TTC549 (cell line): ENCODE measurements at regions not wholly inside any gene's neighbourhood (a gene's known extent, or its start where the extent isn't known, plus 50 kb on each side); places are given as distances from the start of the nearest gene placed in this dataset.

Experiments
- FAIRE-seq: peaks from 2 replicates; lab custom pipeline; 2012; peaks lifted over from hg19 to GRCh38; lab: Jason Lieb, UNC

DNA sequence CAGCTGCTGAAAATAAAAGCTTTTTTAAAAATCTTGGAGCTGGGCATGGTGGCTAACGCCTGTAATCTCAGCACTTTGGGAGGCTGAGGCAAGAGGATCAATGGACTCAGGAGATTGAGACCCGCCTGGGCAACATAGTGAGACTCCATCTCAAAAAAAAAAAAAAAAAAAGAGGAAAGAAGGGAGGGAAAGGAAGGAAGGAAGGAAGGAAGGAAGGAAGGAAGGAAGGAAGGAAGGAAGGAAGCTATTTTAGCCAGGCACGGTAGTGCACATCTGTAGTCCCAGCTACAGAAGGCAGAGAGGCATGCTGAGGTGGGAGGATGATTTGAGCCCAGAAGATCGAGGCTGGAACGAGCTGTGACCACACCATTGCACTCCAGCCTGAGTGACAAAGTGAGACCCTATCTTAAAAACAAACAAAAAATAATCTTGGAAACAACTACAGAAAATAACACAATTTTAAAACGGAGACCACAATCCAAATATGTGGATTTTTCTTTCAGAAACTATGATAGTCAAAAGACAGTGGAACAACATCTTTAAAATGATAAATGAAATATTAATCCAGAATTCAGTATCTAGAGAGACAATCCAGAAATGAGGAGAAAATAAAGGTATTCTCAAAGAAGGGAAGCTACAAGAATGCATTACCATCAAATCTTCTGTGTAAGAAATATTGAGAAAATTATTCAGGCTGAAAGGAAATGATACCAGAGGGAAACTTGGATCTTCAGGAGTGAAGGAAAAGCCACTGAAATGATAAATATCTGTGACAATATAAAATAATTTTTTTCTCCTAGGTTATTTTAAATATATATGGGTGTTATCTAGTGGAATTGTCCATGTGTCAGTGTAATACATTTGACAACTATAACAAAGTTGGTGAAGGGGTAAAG is 182.0 kb downstream of the GPX5 start:
- FAIRE-seq, result no peak

DNA sequence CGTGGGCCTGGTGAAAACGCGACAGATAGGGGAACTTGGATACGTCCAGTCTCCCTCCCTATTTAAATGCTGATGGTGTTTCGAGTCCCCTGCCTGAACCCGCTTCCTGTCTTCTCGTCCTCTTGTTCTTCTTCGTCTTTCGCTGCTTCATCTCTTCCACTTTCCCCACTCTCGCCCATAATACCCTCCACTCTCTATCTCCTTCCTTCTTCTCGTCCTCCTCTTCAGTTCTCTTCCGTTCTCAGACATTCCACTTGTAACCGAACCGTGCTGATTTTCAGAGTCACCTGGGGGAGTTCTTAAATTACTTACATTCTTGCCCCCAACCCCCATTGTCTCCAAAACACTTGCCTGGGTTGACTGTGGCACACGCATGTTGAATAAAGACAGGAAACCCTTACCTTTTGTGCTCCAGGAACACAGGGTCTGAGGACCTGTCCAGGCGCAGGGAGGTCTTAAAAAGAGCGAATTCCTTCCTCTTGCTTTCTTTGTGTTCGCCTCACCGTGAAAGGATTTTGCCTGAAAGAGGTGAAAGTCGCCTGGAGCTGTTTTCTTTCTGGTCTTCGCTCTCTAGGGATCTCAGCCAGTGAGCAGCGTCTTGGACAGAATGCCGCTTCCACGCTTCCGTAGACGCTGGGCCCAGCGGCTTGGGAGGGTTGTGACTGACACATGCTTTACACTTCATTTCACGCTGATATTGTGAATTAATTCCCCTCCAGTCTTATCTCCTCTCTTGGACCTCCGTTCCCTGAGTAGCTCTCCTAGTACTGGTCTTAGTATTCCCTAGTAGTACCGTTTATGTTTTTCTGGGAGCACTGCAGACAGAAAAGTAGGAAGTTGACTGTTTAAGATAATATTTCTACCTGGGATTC is 184.0 kb downstream of the GPX5 start:
- FAIRE-seq, result no peak

DNA sequence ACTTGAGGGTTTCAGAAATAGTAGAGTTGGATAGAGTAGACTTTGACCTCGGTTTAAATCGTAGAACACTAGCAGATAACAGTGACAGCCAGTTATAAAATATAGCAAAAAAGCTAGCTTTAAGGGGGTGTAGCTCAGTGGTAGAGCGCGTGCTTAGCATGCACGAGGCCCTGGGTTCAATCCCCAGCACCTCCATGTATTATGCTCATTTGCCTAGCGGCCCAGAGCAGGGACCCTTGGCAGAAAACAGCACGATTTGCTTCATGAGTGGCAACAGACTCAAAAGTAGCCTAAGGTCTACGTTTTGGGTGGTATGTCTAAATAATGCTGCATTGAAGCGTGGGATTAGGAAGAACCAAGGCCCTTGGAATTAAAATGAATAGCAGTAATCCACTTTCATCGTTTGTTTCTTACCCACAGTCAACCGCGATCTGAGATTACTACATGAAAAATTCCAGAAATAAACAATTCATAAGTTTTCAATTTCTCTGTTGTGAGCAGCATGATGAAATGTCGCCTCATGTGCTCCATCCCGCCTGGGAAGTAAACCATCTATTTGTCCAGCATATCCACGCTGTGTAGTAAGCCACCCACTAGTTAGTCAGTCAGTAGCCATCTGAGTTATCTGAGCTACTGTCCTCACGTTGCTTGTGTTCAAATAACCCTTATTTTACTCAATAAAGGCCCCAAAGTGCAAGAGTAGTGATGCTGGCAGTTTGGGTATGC is 184.9 kb downstream of the GPX5 start:
- FAIRE-seq, result no peak

DNA sequence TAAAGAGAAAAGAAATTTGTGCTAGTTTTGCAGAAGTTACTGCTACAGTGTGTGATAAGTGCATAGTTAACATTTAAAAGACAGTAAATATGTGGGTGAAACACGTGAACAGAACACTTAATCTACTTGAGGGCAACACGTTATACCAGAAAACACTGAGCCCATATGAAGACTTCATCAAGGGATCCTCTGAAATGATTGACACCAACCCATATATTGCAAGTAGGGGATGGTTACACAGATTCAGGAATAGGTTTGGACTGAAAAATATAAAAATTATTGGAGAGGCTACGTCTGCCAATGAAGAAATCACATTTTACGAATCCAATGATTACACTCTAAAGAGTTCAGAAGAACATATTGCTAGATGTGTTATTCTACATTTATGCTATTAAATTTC is 185.6 kb downstream of the GPX5 start:
- no peak for FAIRE-seq

DNA sequence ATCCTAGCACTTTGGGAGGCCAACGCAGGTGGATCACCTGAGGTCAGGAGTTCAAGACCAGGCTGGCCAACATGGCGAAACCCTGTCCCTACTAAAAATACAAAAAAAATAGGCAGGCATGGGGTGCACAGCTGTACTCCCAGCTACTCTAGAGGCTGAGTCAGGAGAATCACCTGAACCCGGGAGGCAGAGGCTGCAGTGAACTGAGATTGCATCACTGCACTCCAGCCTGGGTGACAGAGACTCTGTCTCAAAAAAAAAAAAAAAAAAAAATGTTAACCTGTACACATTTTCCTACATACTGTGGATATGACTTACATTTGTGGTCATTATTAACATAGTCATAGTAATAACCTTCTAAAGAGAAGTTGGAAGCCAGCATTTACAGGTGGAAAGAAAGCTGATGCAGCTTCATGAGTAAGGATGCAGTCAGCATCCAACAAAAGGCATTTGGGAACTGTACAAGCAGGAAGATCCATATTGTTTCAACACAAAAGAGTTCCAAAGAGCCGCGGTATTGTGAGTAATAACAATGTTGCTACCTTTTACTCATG is 186.2 kb downstream of the GPX5 start:
- no peak for FAIRE-seq

DNA sequence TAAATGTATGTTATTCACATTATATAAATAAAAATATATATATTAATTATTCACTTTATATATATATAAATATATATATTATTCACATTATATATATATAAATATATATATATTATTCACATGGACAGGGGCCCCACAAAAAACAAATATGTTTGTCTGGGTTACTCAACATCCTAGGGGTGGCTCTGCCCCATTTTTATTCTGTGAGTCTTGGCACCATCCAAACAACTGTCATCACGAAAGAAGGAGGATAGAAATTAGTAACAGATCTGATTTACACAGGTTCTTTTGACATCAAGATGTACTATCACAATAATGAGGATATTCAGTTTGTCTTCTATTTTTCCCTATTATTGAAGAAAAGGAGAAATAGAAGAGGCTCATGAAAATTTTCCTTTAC is 187.3 kb downstream of the GPX5 start:
- FAIRE-seq, result no peak

DNA sequence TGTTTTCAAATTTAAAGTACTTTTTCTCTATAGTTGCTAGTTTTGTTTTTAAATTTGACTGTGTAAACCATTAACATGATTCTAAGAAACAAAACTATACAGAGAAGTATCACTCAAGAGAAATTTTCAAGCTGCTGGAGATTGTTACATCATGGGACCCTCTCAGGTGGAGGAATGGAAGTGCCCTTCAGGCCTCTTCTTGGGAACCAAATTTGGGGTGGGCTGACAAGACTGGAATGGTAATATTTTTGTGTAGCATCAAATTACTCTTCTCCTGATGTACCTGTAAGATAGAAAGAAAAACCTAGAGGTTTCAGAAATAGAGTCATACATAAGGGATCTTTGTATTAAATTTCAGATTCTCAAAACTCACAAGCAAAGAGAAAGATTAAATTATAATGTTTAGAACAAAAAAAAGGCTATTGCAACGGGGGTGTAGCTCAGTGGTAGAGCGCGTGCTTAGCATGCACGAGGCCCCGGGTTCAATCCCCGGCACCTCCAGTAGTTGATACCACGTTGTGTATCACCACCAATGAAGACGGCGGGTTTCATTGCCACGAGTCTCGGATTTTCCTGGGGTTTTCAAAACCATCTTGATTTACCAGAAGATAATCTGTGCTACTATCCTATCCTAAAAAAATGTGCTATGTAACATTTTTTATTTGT is 193.7 kb downstream of the GPX5 start:
- FAIRE-seq, result peak; percentile 63

DNA sequence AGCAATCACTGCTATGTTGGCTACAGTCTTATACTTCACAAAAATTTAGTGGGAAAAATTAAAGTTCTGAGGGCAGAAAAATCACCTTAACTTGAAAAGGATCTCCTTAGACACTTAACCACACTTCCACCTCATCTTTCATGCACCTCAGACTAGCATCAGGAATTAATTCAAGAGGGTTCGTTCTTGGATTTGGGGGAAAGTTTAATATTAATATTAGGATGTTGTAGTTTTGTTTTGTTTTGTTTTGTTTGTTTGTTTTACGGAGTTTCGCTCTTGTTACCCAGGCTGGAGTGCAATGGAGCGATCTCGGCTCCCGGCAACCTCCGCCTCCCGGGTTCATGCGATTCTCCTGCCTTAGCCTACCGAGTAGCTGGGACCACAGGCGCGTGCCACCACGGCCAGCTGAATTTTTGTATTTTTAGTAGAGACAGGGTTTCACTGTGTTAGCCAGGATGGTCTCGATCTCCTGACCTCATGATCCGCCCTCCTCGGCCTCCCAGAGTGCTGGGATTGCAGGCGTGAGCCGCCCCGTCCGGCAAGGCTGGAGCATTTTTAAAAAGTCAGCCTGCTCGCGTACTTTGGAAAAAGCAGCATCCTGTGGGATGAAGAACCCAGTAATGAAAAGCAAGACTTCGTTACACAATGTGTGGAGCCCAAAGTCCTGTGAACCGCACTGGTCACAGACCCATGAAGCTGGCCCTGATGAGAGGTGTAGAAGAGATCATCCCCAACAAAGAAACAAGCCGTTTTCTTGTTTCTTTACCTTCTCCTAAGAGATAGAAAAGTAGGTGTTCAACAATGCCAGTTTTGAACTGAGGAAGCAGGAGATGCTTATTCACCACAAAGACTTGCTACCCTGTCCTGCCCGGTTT is 194.9 kb downstream of the GPX5 start:
- no peak for FAIRE-seq

DNA sequence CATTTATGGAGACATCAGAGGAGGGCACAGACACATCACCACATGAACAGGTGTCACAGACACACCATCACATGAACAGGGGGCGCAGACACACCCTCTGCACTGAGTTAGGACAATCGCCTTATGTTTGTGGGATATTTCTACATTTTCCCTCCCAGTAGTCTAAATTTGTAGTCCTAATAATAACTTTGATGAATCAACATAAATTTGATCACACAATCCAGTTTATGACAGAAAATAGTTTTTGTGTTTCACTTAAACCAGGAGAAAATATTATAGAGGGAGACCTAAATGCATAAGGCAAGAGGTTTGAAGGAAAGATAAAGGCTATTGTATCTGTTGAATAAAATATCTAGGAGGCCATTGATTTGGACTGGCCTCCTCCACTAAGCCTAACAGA is 195.7 kb downstream of the GPX5 start:
- FAIRE-seq, result no peak

DNA sequence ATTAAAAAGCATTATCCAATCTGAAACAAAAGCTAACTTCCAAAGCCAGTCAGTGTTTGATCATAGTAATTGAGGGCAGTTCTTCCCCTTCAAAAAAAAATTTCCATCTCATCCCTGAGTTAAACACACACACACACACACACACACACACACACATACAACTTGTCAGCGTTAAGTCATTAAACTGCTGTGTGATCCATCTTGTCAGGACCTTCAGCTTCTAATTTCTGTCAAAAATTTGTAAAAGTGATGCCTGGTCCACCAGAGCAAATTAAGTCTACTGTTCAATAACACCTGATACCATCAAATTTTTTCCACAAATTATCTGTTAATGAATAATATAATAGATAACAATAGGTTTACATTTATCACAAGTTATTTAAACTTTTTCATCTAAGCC is 198.7 kb downstream of the GPX5 start:
- no peak for FAIRE-seq

DNA sequence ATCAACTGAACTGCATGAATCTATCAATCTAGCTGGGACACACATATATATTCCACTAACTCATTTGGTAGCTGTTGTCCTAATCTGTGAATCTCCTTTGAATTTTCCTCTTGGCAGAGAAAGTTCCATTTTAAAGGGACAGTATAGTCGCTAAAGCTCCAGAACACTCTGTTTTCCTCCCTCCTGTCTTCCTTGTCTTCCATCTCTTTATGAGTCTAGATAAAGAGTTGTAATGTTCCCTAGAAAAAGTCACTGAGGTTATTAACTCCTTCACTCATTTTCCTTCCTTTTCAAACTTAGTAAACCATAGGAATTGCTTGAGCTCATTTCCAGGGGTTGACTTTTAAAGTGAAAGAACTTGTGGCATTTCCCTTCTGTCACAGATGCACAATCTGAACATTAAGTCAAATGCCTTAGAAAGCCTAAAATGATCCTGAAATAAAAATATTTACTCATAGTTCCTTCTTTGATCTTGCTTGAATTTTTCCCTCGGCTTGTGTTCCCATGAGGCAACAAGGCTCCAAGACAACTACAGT is 198.4 kb downstream of the TRIM27 start:
- FAIRE-seq, result no peak

DNA sequence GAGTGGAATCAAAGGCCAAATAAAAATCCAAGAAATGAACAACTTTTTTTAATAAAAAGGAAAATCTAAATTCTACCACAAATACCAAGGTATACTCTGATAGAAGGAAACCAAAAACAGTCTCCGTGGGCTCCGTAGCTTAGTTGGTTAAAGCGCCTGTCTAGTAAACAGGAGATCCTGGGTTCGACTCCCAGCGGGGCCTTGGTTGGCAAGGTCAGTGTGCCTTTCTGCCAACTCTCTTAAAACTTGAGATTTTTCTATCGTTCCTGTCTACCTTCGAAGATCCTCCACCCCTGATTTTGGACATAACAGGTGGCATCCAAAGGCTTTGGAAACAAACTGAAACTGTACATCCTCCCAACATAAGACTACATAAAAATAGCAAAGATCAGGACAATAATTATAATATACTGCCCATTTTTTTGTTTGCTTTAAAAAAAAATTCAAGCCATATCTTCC is 197.9 kb downstream of the TRIM27 start:
- FAIRE-seq, result no peak

DNA sequence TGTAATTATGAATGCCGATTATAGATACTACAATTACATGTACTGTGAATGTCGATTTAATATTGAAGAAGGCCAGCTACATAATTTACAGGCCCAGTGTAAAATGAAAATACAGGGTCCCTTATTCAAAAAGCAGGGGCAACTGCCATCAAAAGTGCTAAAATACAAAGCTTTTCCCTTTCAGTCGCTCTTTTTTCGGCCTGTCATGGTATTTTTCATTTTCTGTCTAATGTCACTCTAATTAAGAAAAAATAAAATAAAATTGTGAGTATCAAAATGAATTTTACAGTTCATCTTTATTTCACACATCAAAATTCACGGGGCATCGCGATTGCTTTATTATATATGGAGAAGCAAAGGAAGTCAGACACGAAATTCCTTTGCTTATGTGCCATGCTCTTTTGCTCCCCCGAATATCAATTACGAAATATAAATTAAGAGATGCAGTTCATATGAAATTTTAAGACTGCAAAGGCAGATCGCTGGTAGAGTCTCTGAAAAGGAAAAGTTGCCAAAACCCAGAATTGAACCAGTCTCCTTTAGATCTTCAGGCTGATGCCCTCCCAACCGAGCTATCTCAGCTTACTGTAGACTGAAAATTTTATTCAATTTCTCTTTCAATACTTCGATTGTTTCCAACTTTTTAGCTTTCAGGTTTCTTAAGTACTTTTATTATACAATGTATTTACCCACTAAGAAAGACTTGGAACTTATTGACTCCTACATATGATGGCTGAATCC is 197.0 kb downstream of the TRIM27 start:
- no peak for FAIRE-seq

DNA sequence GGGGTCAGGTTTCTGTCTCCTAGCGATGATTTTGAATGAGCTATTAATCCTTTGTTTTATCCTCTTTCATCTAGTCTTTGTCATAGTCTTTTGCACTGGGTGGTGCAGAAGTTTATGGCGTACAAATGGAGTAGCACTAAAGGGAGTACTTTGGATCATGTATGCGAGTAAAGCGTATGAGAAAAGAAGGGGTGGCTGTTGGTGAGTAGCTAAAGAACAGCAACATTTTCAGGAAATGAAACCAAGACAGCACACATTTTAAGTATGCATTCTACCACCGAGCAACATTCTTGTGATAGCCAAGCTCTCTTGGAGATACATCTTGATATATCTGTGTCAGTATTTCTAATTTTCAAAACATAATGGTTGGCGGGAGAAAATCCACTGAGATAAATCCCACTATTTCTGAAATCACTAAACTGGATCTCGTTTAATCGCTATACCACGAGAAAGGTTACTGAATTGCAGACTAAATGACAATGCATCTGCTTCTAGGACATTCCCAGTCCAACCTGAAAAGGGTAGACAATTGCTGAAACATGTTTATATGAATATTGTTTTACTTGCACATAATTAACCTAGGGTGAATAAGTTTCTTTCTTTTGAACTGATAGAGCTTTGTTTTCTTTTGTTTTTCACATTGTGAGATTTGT is 196.1 kb downstream of the TRIM27 start:
- no peak for FAIRE-seq

DNA sequence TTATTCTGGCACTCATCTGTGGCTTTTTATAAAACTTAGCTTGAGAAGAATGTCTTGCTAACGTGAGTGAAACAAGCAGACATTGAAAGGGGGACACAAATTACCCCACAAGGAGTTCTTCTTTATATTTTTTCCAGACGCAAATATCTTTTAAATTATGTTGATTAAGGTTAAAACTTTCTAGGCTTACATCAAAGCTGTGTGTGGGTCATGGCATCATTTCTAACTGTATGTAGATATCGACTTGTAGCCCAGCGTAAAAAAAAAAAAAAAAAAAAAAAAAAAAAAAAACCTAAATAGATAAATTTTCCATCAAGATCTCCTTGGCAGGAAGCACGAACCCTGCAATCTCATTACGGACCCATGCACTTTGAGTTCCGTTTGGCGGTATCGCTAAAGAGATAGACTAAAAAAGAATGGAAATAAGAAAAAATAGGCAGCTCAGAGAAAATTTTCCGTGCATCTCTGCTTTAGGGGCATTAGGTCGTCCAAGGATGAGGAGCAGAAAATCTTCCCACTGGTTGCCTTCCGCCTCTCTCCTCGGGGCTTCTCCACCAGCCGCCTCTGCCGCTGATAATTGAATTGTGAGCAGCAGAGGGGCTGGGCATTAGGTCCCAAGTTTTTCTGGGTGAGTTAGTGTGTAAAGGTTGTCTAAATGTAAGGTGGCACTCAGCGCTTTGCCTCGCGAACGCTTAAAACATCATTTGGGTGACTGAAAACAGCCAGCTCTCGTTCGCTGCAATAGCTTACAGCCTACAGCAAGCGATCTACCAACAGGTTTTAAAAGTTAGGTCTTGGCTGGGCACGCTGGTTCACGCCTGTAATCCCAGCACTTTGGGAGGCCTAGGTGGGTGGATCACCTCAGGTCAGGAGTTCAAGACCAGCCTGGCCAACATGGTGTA is 194.0 kb downstream of the TRIM27 start:
- no peak for FAIRE-seq

DNA sequence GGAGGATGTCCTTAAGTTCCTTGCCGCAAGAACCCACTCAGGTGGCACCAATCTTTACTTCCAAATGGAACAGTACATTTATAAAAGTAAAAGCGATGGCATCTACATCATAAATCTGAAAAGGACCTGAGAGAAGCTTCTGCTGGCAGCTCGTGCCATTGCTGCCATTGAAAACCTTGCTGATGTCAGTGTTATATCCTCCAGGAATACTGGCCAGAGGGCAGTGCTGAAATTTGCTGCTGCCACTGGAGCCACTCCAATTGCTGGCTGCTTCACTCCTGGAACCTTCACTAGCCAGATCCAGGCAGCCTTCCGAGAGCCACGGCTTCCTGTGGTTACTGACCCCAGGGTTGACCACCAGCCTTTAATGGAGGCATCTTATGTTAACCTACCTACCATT is 191.7 kb downstream of the TRIM27 start:
- no peak for FAIRE-seq

DNA sequence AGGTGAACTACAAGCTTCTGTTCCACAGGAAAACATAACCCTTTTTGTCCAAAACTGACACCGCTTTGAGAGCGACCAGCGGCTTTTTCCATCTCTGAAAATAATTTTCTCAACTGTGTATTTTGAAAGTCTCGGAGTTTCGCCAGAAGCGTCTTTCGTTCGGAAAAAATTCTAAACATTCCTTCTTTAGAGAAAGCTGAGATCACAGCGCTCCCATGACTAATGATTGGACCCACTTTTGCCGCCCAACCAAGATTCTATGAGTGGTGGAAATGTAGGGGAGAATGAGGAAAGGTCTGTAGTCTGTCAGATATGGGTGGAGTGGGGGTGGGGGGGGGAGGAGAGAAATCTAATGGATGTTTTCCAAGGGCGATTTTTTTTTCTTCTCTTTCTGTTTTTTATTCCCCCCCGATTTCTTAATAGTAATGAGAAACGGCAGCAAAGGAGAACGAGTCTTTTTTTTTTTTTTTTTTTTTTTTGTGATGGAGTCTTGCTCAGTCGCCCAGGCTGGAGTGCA is 189.3 kb downstream of the TRIM27 start:
- FAIRE-seq, result no peak

DNA sequence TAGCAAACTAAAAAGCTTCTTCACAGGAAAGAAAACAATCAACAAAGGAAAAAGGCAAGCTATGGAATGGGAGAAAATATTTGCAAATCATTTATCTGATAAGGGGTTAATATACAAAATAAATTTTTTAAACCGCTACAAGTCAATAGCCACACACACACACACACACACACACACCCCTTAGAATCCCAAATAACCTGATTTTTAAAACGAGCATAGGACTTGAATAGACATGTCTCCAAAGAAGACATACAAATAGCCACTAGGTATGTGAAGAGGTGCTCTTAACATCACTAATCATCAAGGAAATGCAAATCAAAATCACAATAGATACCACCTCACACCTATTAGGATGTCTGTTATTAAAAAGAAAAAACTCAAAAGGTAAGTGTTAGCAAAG is 187.7 kb downstream of the TRIM27 start:
- no peak for FAIRE-seq
